HCT116 (cell line): ENCODE measurements at regions not wholly inside any gene's neighbourhood (a gene's known extent, or its start where the extent isn't known, plus 50 kb on each side); places are given as distances from the start of the nearest gene placed in this dataset.

Source experiments
- ATAC-seq: fragments of 200-7000 bp; cut with Tn5 transposase; 2 replicates; pipeline ENCODE4 v1.9.1; 2020; ENCODE audit warnings: mild to moderate bottlenecking, moderate library complexity
- BruUV-seq: library from RNA; stranded (reverse); fragments of 400-500 nt; replicated peaks from 2 replicates; lab custom pipeline; 2021; lab: Mats Ljungman, UMichigan
- CTCF ChIA-PET: fragments of 300-600 bp; sonication (Branson Sonifier 250); formaldehyde crosslinking; loops from one replicate; lab custom pipeline; 2021; ENCODE audit warnings: antibody characterized with exemption; lab: Charles Lee
- POLR2A ChIA-PET: fragments of 300-600, 350-600 bp; sonication (Branson Sonifier 250); formaldehyde crosslinking; loops from one replicate; lab custom pipeline; 2021; ENCODE audit warnings: antibody characterized with exemption; lab: Charles Lee
- RAD21 ChIA-PET, 2 experiments: fragments of 300-600 bp; sonication (Branson Sonifier 250); formaldehyde crosslinking; loops; one replicate each; lab custom pipeline; 2023; ENCODE audit warnings: low total read pairs in 2 of 2; ENCODE audit not compliant: uncharacterized antibody in 2 of 2, unreplicated experiment in 2 of 2, low non-redundant PET in 1 of 2; lab: Charles Lee
- DNase-seq: peaks from one replicate; pipeline ENCODE4 v3.0.0-alpha.2; 2010; ENCODE audit warnings: low read depth, low spot score
- H2AFZ ChIP-seq: fragments of 200-600 bp; shearing (Covaris generic), sonication (generic); 2 replicates; pipeline ENCODE4 v1.6.1; 2017; ENCODE audit warnings: low read depth, mixed run types, mixed read lengths, antibody characterized with exemption, low read length; ENCODE audit not compliant: poor library complexity, severe bottlenecking
- H3K27ac ChIP-seq: 2 replicates; pipeline ENCODE4 v1.5.1; 2012; ENCODE audit warnings: low read depth, low read length
- H3K27me3 ChIP-seq: fragments of 200-600 bp; sonication (generic); 2 replicates; pipeline ENCODE4 v1.6.1; 2016; ENCODE audit warnings: mixed run types, low read length, mixed read lengths; ENCODE audit not compliant: insufficient read depth
- H3K36me3 ChIP-seq, 2 experiments: fragments of 200-500 bp in 1 of 2; fragments of 200-600 bp in 1 of 2; sonication (Bioruptor generic) in 1 of 2; sonication (generic) in 1 of 2; 2 replicates each; pipeline versions ENCODE4 v1.5.1 to v1.6.1; 2014 to 2016; ENCODE audit warnings: low read length in 2 of 2, inconsistent platforms in 1 of 2, mixed read lengths in 1 of 2, mixed run types in 1 of 2; ENCODE audit not compliant: insufficient read depth in 2 of 2, control insufficient read depth in 1 of 2
- H3K4me1 ChIP-seq, 2 experiments: fragments of 200-600 bp in 1 of 2; sonication (generic) in 1 of 2; 2 replicates each; pipeline versions ENCODE4 v1.5.1 to v1.6.1; 2012 to 2017; ENCODE audit warnings: low read length in 2 of 2, inconsistent platforms in 1 of 2, mild to moderate bottlenecking in 1 of 2, mixed read lengths in 1 of 2, mixed run types in 1 of 2, moderate library complexity in 1 of 2; ENCODE audit not compliant: insufficient read depth in 2 of 2, control insufficient read depth in 1 of 2
- H3K4me2 ChIP-seq: fragments of 200-600 bp; sonication (generic); 2 replicates; pipeline ENCODE4 v1.6.1; 2017; ENCODE audit warnings: mixed run types, low read length, mixed read lengths
- H3K4me3 ChIP-seq, 2 experiments: fragments of 200-600 bp in 1 of 2; sonication (generic) in 1 of 2; replicated peaks in 1 of 2; 2 replicates each; pipeline ENCODE4 v1.5.1; 2011 to 2016; ENCODE audit warnings: low read length in 2 of 2, control low read depth in 1 of 2, low read depth in 1 of 2, mild to moderate bottlenecking in 1 of 2, mixed read lengths in 1 of 2, mixed run types in 1 of 2
- H3K79me2 ChIP-seq: fragments of 200-600 bp; sonication (generic); 2 replicates; pipeline ENCODE4 v1.6.1; 2017; ENCODE audit warnings: mild to moderate bottlenecking, mixed run types, low read length, moderate library complexity, mixed read lengths; ENCODE audit not compliant: insufficient read depth
- H3K9ac ChIP-seq: fragments of 200-600 bp; sonication (generic); 2 replicates; pipeline ENCODE4 v1.6.1; 2016; ENCODE audit warnings: low read length, mixed read lengths
- H3K9me2 ChIP-seq: fragments of 200-600 bp; sonication (generic), shearing (Covaris generic); 2 replicates; pipeline ENCODE4 v1.6.1; 2017; ENCODE audit warnings: mixed run types, mild to moderate bottlenecking, moderate library complexity; ENCODE audit not compliant: insufficient read depth
- H3K9me3 ChIP-seq, 2 experiments: fragments of 200-500 bp in 1 of 2; fragments of 200-600 bp in 1 of 2; sonication (Bioruptor generic) in 1 of 2; sonication (generic) in 1 of 2; 2 replicates each; pipeline ENCODE4 v1.6.1; 2014 to 2017; ENCODE audit warnings: low read length in 2 of 2, mixed read lengths in 2 of 2, inconsistent platforms in 1 of 2, low read depth in 1 of 2, mild to moderate bottlenecking in 1 of 2, mixed run types in 1 of 2, moderate library complexity in 1 of 2; ENCODE audit not compliant: control insufficient read depth in 1 of 2, insufficient read depth in 1 of 2
- H4K20me1 ChIP-seq: fragments of 200-600 bp; sonication (generic), shearing (Covaris generic); 2 replicates; pipeline ENCODE4 v1.6.1; 2017; ENCODE audit warnings: mixed run types, mild to moderate bottlenecking, moderate library complexity; ENCODE audit not compliant: insufficient read depth
- CBX3 ChIP-seq: IDR thresholded peaks from 2 replicates; pipeline ENCODE4 v1.6.1; 2012; ENCODE audit warnings: low read depth
- CEBPB ChIP-seq: IDR thresholded peaks from 2 replicates; pipeline ENCODE4 v1.6.1; 2012; ENCODE audit warnings: low read depth
- CTCF ChIP-seq, 3 experiments: fragments of 200-600 bp in 1 of 3; sonication (generic) in 1 of 3; IDR thresholded peaks in 2 of 3; conservative IDR thresholded peaks in 1 of 3; 2 replicates each; pipeline ENCODE4 v1.5.1; 2012 to 2017; ENCODE audit warnings: low read depth in 2 of 3, low read length in 2 of 3, antibody characterized with exemption in 1 of 3, borderline replicate concordance in 1 of 3, control low read depth in 1 of 3, mild to moderate bottlenecking in 1 of 3, mixed read lengths in 1 of 3, mixed run types in 1 of 3, moderate library complexity in 1 of 3; ENCODE audit not compliant: insufficient read depth in 1 of 3
- EZH2phosphoT487 ChIP-seq: fragments of 200-600 bp; IDR thresholded peaks from 2 replicates; pipeline ENCODE4 v1.6.1; 2018; ENCODE audit warnings: antibody characterized with exemption, borderline replicate concordance
- FOSL1 ChIP-seq: IDR thresholded peaks from 2 replicates; pipeline ENCODE4 v1.6.1; 2012; ENCODE audit warnings: low read depth
- POLR2AphosphoS5 ChIP-seq: IDR thresholded peaks from 2 replicates; pipeline ENCODE4 v1.6.1; 2011; ENCODE audit warnings: mild to moderate bottlenecking, low read depth, low read length, moderate library complexity
- RAD21 ChIP-seq: IDR thresholded peaks from 2 replicates; pipeline ENCODE4 v1.6.1; 2012; ENCODE audit warnings: low read depth, mild to moderate bottlenecking
- SP1 ChIP-seq: IDR thresholded peaks from 2 replicates; pipeline ENCODE4 v1.6.1; 2012; ENCODE audit warnings: low read depth
- YY1 ChIP-seq: IDR thresholded peaks from 2 replicates; pipeline ENCODE4 v1.6.1; 2011; ENCODE audit warnings: low read length, low read depth, moderate library complexity, mild to moderate bottlenecking; ENCODE audit not compliant: insufficient replicate concordance; ENCODE audit errors: extremely low read depth
- ZFX ChIP-seq: fragments of 450-650 bp; IDR thresholded peaks from 2 replicates; pipeline ENCODE4 v1.6.1; 2017
- ZNF274 ChIP-seq: fragments of 200-500 bp; sonication (Bioruptor generic); IDR thresholded peaks from 2 replicates; pipeline ENCODE4 v1.6.1; 2014; ENCODE audit warnings: mild to moderate bottlenecking, low read depth, low read length, inconsistent platforms
- intact Hi-C: fragments of 100-400 bp; cut with micrococcal nuclease; formaldehyde crosslinking; loops from 2 replicates; pipeline ENCODE4 v1.10.0; 2022
- TF ChIP-seq, protein P1 (sequence below): IDR thresholded peaks from 2 replicates; pipeline ENCODE4 v1.6.1; 2012; ENCODE audit warnings: low read depth
- TF ChIP-seq, protein P2 (sequence below): IDR thresholded peaks from 2 replicates; pipeline ENCODE4 v1.6.1; 2011; ENCODE audit warnings: mild to moderate bottlenecking, low read length, moderate library complexity; ENCODE audit not compliant: insufficient replicate concordance; ENCODE audit errors: extremely low read depth

DNA sequence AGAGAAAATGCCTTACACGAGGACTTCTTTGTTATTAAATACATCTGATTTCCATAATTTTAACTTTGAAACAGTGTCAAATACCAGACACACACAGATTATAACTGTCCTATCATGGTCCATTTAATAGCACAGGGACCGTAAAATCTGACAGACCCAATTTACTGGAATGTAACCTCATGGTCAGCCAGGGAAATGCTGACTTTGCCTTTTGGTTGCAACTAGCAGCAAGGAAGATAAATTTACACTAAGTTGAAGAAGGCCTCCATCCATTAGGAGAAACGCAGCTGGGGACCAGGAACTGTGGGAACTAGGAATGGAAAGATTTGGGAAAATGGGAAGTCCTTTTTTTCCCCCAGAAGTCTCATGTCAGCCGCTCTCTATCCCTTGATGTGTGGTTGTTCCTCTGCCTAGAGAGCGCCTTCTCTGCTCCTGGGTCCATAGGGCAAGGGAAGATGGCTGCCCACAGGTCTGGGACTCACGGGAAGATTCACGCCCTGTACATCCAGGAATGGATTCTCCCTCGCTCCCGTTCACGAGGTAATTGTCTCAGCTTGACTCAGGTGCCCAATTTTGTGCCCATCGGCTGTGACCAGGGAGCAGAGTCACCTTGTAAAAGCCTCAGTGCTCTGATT lies 74.6 kb upstream of the L3MBTL3 start (continued):
- no peak for TF ChIP-seq CTCF (IDR thresholded peaks at IDR 0.05 in 2 of 3, conservative IDR thresholded peaks at IDR 0.05 in 1 of 3; ENCODE audit: borderline replicate concordance in 1 of 3, insufficient read depth in 1 of 3, low read depth in 2 of 3, low read length in 2 of 3)
- TF ChIP-seq SP1: no peak
- no peak for TF ChIP-seq ZFX
- TF ChIP-seq, all 23 proteins: peak for 0

GRCh38 chr6:129940454-129941195 lies 77.8 kb upstream of the L3MBTL3 start:
- no peak for DNase-seq
- ChIA-PET RAD21 (no interaction called here), POLR2A (no interaction called here), CTCF (no interaction called here)
- Histone ChIP-seq H3K9me3 (no peaks in the 10 kb centered on the region), H3K9me2 (no peaks in the 10 kb centered on the region), H3K4me3 (no peak overlapping the region), H3K9ac (no peak overlapping the region), H3K79me2 (no peaks in the 10 kb centered on the region), H3K27ac (no peak overlapping the region), H4K20me1 (no peaks in the 10 kb centered on the region), H3K27me3 (no peaks in the 10 kb centered on the region), H2AFZ (no peak overlapping the region), H3K4me2 (no peak overlapping the region), H3K4me1 (0 out of 4 replicates have a peak, but pooled peaks cover 0 to 3% of the 10 kb centered on the region in 2 experiments)
- intact Hi-C loops: no loop called here
- no TSS peak for BruUV-seq
- no peak for ATAC-seq
- TF ChIP-seq CBX3: no peak
- no peak for TF ChIP-seq ZNF274
- TF ChIP-seq YY1: no peak
- TF ChIP-seq FOSL1: no peak
- no peak for TF ChIP-seq POLR2AphosphoS5
- TF ChIP-seq, protein P1, sequence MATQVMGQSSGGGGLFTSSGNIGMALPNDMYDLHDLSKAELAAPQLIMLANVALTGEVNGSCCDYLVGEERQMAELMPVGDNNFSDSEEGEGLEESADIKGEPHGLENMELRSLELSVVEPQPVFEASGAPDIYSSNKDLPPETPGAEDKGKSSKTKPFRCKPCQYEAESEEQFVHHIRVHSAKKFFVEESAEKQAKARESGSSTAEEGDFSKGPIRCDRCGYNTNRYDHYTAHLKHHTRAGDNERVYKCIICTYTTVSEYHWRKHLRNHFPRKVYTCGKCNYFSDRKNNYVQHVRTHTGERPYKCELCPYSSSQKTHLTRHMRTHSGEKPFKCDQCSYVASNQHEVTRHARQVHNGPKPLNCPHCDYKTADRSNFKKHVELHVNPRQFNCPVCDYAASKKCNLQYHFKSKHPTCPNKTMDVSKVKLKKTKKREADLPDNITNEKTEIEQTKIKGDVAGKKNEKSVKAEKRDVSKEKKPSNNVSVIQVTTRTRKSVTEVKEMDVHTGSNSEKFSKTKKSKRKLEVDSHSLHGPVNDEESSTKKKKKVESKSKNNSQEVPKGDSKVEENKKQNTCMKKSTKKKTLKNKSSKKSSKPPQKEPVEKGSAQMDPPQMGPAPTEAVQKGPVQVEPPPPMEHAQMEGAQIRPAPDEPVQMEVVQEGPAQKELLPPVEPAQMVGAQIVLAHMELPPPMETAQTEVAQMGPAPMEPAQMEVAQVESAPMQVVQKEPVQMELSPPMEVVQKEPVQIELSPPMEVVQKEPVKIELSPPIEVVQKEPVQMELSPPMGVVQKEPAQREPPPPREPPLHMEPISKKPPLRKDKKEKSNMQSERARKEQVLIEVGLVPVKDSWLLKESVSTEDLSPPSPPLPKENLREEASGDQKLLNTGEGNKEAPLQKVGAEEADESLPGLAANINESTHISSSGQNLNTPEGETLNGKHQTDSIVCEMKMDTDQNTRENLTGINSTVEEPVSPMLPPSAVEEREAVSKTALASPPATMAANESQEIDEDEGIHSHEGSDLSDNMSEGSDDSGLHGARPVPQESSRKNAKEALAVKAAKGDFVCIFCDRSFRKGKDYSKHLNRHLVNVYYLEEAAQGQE: no peak
- TF ChIP-seq, protein P2, sequence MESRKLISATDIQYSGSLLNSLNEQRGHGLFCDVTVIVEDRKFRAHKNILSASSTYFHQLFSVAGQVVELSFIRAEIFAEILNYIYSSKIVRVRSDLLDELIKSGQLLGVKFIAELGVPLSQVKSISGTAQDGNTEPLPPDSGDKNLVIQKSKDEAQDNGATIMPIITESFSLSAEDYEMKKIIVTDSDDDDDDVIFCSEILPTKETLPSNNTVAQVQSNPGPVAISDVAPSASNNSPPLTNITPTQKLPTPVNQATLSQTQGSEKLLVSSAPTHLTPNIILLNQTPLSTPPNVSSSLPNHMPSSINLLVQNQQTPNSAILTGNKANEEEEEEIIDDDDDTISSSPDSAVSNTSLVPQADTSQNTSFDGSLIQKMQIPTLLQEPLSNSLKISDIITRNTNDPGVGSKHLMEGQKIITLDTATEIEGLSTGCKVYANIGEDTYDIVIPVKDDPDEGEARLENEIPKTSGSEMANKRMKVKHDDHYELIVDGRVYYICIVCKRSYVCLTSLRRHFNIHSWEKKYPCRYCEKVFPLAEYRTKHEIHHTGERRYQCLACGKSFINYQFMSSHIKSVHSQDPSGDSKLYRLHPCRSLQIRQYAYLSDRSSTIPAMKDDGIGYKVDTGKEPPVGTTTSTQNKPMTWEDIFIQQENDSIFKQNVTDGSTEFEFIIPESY: no peak
- TF ChIP-seq RAD21: no peak
- no peak for TF ChIP-seq CEBPB
- TF ChIP-seq EZH2phosphoT487: no peak
- TF ChIP-seq, all 23 proteins: peak for 0
- H3K36me3 ChIP-seq: no peaks in the 10 kb centered on the region
